ENCODE measurements at regions not wholly inside any gene's neighbourhood (a gene's known extent, or its start where the extent isn't known, plus 50 kb on each side); places are given as distances from the start of the nearest gene placed in this dataset.
A peak's percentile ranks its signal among the peaks of the same experiment; 100 is the strongest.
"Not testable (repeated sequence)": the region's sequence is repeated elsewhere in the genome, so short reads cannot be mapped to it uniquely, and the experiment has no call there.

GRCh38 chr3:27607370-27607769 is 114.8 kb downstream of the EOMES start:
- H3K27ac ChIP-seq (ENCODE audit: low read depth, low read length): no peak overlapping the region
- no CpG with 5 or more reads among the region's 1 CpG for WGBS

GRCh38 chr3:27606537-27606936 is 115.6 kb downstream of the EOMES start:
- Histone ChIP-seq H3K27ac (ENCODE audit: low read depth, low read length) (no peak overlapping the region), H3K36me3 (ENCODE audit: insufficient read depth, low read length) (no peaks in the 10 kb centered on the region), H3K4me1 (ENCODE audit: insufficient read depth, low read length) (peaks cover 8% of the 10 kb centered on the region), H3K4me3 (ENCODE audit: low read length) (no peak overlapping the region), H3K27me3 (ENCODE audit: insufficient read depth, low read length) (no peaks in the 10 kb centered on the region), H3K9me3 (ENCODE audit: insufficient read depth, low read depth, low read length) (peaks cover 4% of the 10 kb centered on the region; the same call in 1 of the 2 replicates), H3K9ac (ENCODE audit: low read depth, low read length) (no peak overlapping the region)
- WGBS: 90% methylated on average over 3 of the region's 3 CpGs

More at GRCh38 chr3:27607370-27607769, 114.8 kb downstream of the EOMES start:
- H3K36me3 ChIP-seq (ENCODE audit: insufficient read depth, low read length): no peaks in the 10 kb centered on the region
- H3K4me3 ChIP-seq (ENCODE audit: low read length): no peak overlapping the region
- peaks cover 8% of the 10 kb centered on the region for H3K4me1 ChIP-seq (ENCODE audit: insufficient read depth, low read length)
- H3K9ac ChIP-seq (ENCODE audit: low read depth, low read length): no peak overlapping the region
- H3K9me3 ChIP-seq (ENCODE audit: insufficient read depth, low read depth, low read length): peaks cover 4% of the 10 kb centered on the region; the same call in 1 of the 2 replicates
- no peaks in the 10 kb centered on the region for H3K27me3 ChIP-seq (ENCODE audit: insufficient read depth, low read length)

- not testable (repeated sequence) for H3K4me3 ChIP-seq (ENCODE audit: low read length); H3K27ac ChIP-seq (ENCODE audit: low read depth, low read length); H3K9ac ChIP-seq (ENCODE audit: low read depth, low read length); H3K4me1 ChIP-seq (ENCODE audit: insufficient read depth, low read length); H3K27me3 ChIP-seq (ENCODE audit: insufficient read depth, low read length); H3K9me3 ChIP-seq (ENCODE audit: insufficient read depth, low read depth, low read length); H3K36me3 ChIP-seq (ENCODE audit: insufficient read depth, low read length)
- WGBS: 94% methylated on average over 3 of the region's 3 CpGs
These were observed 117.1 kb upstream of the SLC4A7 start for GRCh38 chr3:27601311-27601710.

- not testable (repeated sequence) for H3K4me1 ChIP-seq (ENCODE audit: insufficient read depth, low read length); H3K36me3 ChIP-seq (ENCODE audit: insufficient read depth, low read length); H3K27me3 ChIP-seq (ENCODE audit: insufficient read depth, low read length); H3K9me3 ChIP-seq (ENCODE audit: insufficient read depth, low read depth, low read length); H3K4me3 ChIP-seq (ENCODE audit: low read length); H3K9ac ChIP-seq (ENCODE audit: low read depth, low read length); H3K27ac ChIP-seq (ENCODE audit: low read depth, low read length)
- 89% methylated on average over 7 of the region's 7 CpGs for WGBS
These were observed 115.6 kb upstream of the SLC4A7 start for GRCh38 chr3:27599741-27600140.

GRCh38 chr3:27596921-27597320 is 112.7 kb upstream of the SLC4A7 start:
- Histone ChIP-seq H3K9me3 (ENCODE audit: insufficient read depth, low read depth, low read length) (no peaks in the 10 kb centered on the region), H3K4me3 (ENCODE audit: low read length) (no peak overlapping the region), H3K9ac (ENCODE audit: low read depth, low read length) (no peak overlapping the region), H3K27ac (ENCODE audit: low read depth, low read length) (no peak overlapping the region), H3K27me3 (ENCODE audit: insufficient read depth, low read length) (no peaks in the 10 kb centered on the region), H3K36me3 (ENCODE audit: insufficient read depth, low read length) (no peaks in the 10 kb centered on the region), H3K4me1 (ENCODE audit: insufficient read depth, low read length) (no peaks in the 10 kb centered on the region)
- WGBS: 100% methylated on average over 1 of the region's 1 CpG

- Histone ChIP-seq H3K27ac (ENCODE audit: low read depth, low read length) (no peak overlapping the region), H3K27me3 (ENCODE audit: insufficient read depth, low read length) (no peaks in the 10 kb centered on the region), H3K4me3 (ENCODE audit: low read length) (no peak overlapping the region), H3K9me3 (ENCODE audit: insufficient read depth, low read depth, low read length) (no peaks in the 10 kb centered on the region), H3K36me3 (ENCODE audit: insufficient read depth, low read length) (no peaks in the 10 kb centered on the region), H3K4me1 (ENCODE audit: insufficient read depth, low read length) (peaks cover 2% of the 10 kb centered on the region; the same call in 1 of the 2 replicates), H3K9ac (ENCODE audit: low read depth, low read length) (no peak overlapping the region)
- 54% methylated on average over 3 of the region's 3 CpGs for WGBS
These were observed 112.2 kb upstream of the SLC4A7 start for GRCh38 chr3:27596334-27596841.

GRCh38 chr3:27594096-27594690 is 110.0 kb upstream of the SLC4A7 start:
- 81% methylated on average over 1 of the region's 1 CpG for WGBS
- no peaks in the 10 kb centered on the region for H3K27me3 ChIP-seq (ENCODE audit: insufficient read depth, low read length)
- H3K4me3 ChIP-seq (ENCODE audit: low read length): no peak overlapping the region
- no peaks in the 10 kb centered on the region for H3K36me3 ChIP-seq (ENCODE audit: insufficient read depth, low read length)
- H3K9me3 ChIP-seq (ENCODE audit: insufficient read depth, low read depth, low read length): no peaks in the 10 kb centered on the region
- no peak overlapping the region for H3K9ac ChIP-seq (ENCODE audit: low read depth, low read length)
- peaks cover 24% of the 10 kb centered on the region for H3K4me1 ChIP-seq (ENCODE audit: insufficient read depth, low read length)
- no peak overlapping the region for H3K27ac ChIP-seq (ENCODE audit: low read depth, low read length)

- H3K27ac ChIP-seq (ENCODE audit: low read depth, low read length): no peak overlapping the region
- H3K36me3 ChIP-seq (ENCODE audit: insufficient read depth, low read length): no peaks in the 10 kb centered on the region
- H3K4me3 ChIP-seq (ENCODE audit: low read length): no peak overlapping the region
- H3K9ac ChIP-seq (ENCODE audit: low read depth, low read length): no peak overlapping the region
- WGBS: 97% methylated on average over 2 of the region's 2 CpGs
- H3K9me3 ChIP-seq (ENCODE audit: insufficient read depth, low read depth, low read length): no peaks in the 10 kb centered on the region
- H3K27me3 ChIP-seq (ENCODE audit: insufficient read depth, low read length): no peaks in the 10 kb centered on the region
- H3K4me1 ChIP-seq (ENCODE audit: insufficient read depth, low read length): peaks cover 25% of the 10 kb centered on the region
These were observed 109.0 kb upstream of the SLC4A7 start for GRCh38 chr3:27593173-27593572.

GRCh38 chr3:27591312-27592210 is 107.4 kb upstream of the SLC4A7 start:
- Histone ChIP-seq H3K9ac (ENCODE audit: low read depth, low read length) (no peak overlapping the region), H3K9me3 (ENCODE audit: insufficient read depth, low read depth, low read length) (no peaks in the 10 kb centered on the region), H3K27ac (ENCODE audit: low read depth, low read length) (no peak overlapping the region), H3K4me3 (ENCODE audit: low read length) (no peak overlapping the region), H3K4me1 (ENCODE audit: insufficient read depth, low read length) (peaks cover 25% of the 10 kb centered on the region), H3K27me3 (ENCODE audit: insufficient read depth, low read length) (no peaks in the 10 kb centered on the region), H3K36me3 (ENCODE audit: insufficient read depth, low read length) (no peaks in the 10 kb centered on the region)
- WGBS: 67% methylated on average over 7 of the region's 7 CpGs

- Histone ChIP-seq H3K9ac (ENCODE audit: low read depth, low read length) (no peak overlapping the region), H3K27me3 (ENCODE audit: insufficient read depth, low read length) (no peaks in the 10 kb centered on the region), H3K4me3 (ENCODE audit: low read length) (no peak overlapping the region), H3K27ac (ENCODE audit: low read depth, low read length) (peak overlapping the region; percentile 42; the same call in 1 of the 2 replicates), H3K9me3 (ENCODE audit: insufficient read depth, low read depth, low read length) (no peaks in the 10 kb centered on the region), H3K4me1 (ENCODE audit: insufficient read depth, low read length) (peaks cover 25% of the 10 kb centered on the region), H3K36me3 (ENCODE audit: insufficient read depth, low read length) (no peaks in the 10 kb centered on the region)
- WGBS: 75% methylated on average over 5 of the region's 5 CpGs
These were observed 106.5 kb upstream of the SLC4A7 start for GRCh38 chr3:27590437-27591298.

Data from HUES64 (cell line).